ENCODE measurements at regions not wholly inside any gene's neighbourhood (a gene's known extent, or its start where the extent isn't known, plus 50 kb on each side); places are given as distances from the start of the nearest gene placed in this dataset.

DNA sequence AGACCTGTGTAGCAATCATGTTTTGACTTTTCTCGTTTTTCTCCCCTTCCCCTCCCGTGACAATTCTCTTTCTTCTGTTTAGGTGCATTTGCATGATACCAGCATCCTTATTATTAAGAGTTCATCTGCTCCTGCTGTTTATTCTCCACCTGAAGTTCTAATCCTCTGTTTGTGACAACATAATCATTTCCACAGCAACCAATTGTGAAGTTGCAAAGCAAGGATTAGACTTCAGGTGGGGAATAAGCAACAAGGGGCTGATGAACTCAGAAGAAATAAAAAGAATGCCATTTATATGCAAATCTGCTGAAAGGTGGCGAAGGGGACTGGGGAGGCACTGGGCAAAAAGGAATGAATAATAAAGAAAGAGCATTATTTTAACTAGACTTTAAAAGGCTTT is 124.8 kb upstream of the LINC00305 start:
- no peak overlapping the region for H3K27ac ChIP-seq (replicated peaks; ENCODE audit: low read length)
- H2BK120ac ChIP-seq (ENCODE audit: low read depth, low read length): no peak overlapping the region
- no peak overlapping the region for H3K9ac ChIP-seq (ENCODE audit: low read depth, low read length, poor library complexity)
- H2BK12ac ChIP-seq (ENCODE audit: low read length): no peak overlapping the region
- H3K4me3 ChIP-seq (ENCODE audit: low read length in 2 of 2): no peak overlapping the region
- no peak overlapping the region for H2AFZ ChIP-seq (ENCODE audit: low read length)
- H3K18ac ChIP-seq (ENCODE audit: low read length): no peak overlapping the region
- H2AK5ac ChIP-seq (ENCODE audit: low read depth, low read length): no peak overlapping the region
- H3K79me1 ChIP-seq (ENCODE audit: low read depth, low read length): no peaks in the 10 kb centered on the region
- H3K4ac ChIP-seq (ENCODE audit: low read length): no peak overlapping the region
- H4K8ac ChIP-seq (ENCODE audit: low read depth, low read length): no peak overlapping the region
- peaks cover 0 to 2% of the 10 kb centered on the region in 2 donors for H3K36me3 ChIP-seq (replicated peaks in 1 of 2; ENCODE audit: control insufficient read depth in 2 of 2, insufficient read depth in 2 of 2, low read length in 2 of 2)
- H3K23ac ChIP-seq (ENCODE audit: low read depth, low read length, poor library complexity): no peak overlapping the region
- no peak overlapping the region for H2BK5ac ChIP-seq (ENCODE audit: low read length)
- H3K9me3 ChIP-seq (replicated peaks in 1 of 2; ENCODE audit: control insufficient read depth in 2 of 2, insufficient read depth in 1 of 2, low read depth in 1 of 2, low read length in 2 of 2): peaks cover 0 to 5% of the 10 kb centered on the region in 2 donors
- DNase-seq (ENCODE audit: low spot score): peak; percentile 12
- H3K4me1 ChIP-seq (ENCODE audit: control insufficient read depth in 2 of 2, insufficient read depth in 1 of 2, low read depth in 1 of 2, low read length in 2 of 2): peaks cover 9 to 13% of the 10 kb centered on the region in 2 donors
- H3K14ac ChIP-seq (ENCODE audit: low read length): no peak overlapping the region
- no peaks in the 10 kb centered on the region for H3K27me3 ChIP-seq (ENCODE audit: control insufficient read depth in 3 of 3, insufficient read depth in 3 of 3, low read depth in 1 of 3, low read length in 3 of 3)
- no peak overlapping the region for H4K91ac ChIP-seq (ENCODE audit: low read depth, low read length, poor library complexity)
- no peak overlapping the region for H2BK15ac ChIP-seq (ENCODE audit: low read length)
- WGBS, 2 donors (ENCODE audit: extremely low coverage in 2 of 2, insufficient read length in 2 of 2, insufficient replicate concordance in 1 of 2): no CpG with 5 or more reads among the region's 3 CpGs
- H3K4me2 ChIP-seq (ENCODE audit: insufficient read depth, low read length, poor library complexity, severe bottlenecking): no peak overlapping the region

DNA sequence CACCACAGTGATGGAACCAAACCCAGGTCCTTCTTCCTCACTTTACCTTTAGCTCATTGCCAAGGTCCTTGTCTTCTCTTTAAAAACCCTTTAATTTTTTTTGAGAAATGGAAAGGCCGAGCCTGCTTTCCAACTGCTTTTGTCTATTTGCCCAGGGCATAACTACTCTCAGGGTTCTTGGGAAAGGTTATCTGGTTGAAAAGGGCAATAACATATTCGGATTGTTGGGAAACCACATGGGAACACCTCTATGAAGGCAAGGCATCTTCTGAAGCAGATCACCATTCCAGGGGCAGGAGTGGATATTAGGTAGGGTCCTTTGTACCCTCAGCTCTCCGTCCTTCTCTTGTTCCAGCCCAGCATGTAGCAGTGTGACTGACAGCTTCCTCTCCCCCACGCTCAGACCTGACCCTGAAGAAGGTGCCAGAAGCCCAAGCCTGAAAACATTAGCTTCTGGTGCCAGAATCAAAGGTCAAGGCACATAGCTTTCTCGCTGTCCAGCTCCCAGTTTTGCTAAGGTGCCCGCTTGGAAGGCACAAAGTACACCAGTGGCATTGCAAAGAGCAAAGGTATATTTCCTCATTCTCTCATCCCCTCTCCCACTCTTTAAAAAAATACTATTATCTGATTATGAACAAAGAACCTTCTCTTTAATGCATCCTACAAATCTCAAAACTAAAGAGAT is 123.2 kb upstream of the LINC00305 start:
- no peak for DNase-seq (ENCODE audit: low spot score)
- Histone ChIP-seq H4K91ac (ENCODE audit: low read depth, low read length, poor library complexity) (no peak overlapping the region), H3K4me1 (ENCODE audit: control insufficient read depth in 2 of 2, insufficient read depth in 1 of 2, low read depth in 1 of 2, low read length in 2 of 2) (peaks cover 9 to 13% of the 10 kb centered on the region in 2 donors), H2AK5ac (ENCODE audit: low read depth, low read length) (no peak overlapping the region), H3K27me3 (ENCODE audit: control insufficient read depth in 3 of 3, insufficient read depth in 3 of 3, low read depth in 1 of 3, low read length in 3 of 3) (no peaks in the 10 kb centered on the region), H3K18ac (ENCODE audit: low read length) (no peak overlapping the region), H3K4me2 (ENCODE audit: insufficient read depth, low read length, poor library complexity, severe bottlenecking) (no peak overlapping the region), H3K27ac (replicated peaks; ENCODE audit: low read length) (no peak overlapping the region), H2BK12ac (ENCODE audit: low read length) (no peak overlapping the region), H2BK5ac (ENCODE audit: low read length) (no peak overlapping the region), H3K4ac (ENCODE audit: low read length) (no peak overlapping the region), H3K36me3 (replicated peaks in 1 of 2; ENCODE audit: control insufficient read depth in 2 of 2, insufficient read depth in 2 of 2, low read length in 2 of 2) (no peaks in the 10 kb centered on the region), H2BK15ac (ENCODE audit: low read length) (no peak overlapping the region), H3K79me1 (ENCODE audit: low read depth, low read length) (no peaks in the 10 kb centered on the region), H2AFZ (ENCODE audit: low read length) (no peak overlapping the region), H3K9me3 (replicated peaks in 1 of 2; ENCODE audit: control insufficient read depth in 2 of 2, insufficient read depth in 1 of 2, low read depth in 1 of 2, low read length in 2 of 2) (peaks cover 0 to 1% of the 10 kb centered on the region in 2 donors), H3K23ac (ENCODE audit: low read depth, low read length, poor library complexity) (no peak overlapping the region), H2BK120ac (ENCODE audit: low read depth, low read length) (no peak overlapping the region), H3K9ac (ENCODE audit: low read depth, low read length, poor library complexity) (no peak overlapping the region), H4K8ac (ENCODE audit: low read depth, low read length) (no peak overlapping the region), H3K4me3 (ENCODE audit: low read length in 2 of 2) (no peak overlapping the region), H3K14ac (ENCODE audit: low read length) (no peak overlapping the region)
- no CpG with 5 or more reads among the region's 6 CpGs for WGBS, 2 donors (ENCODE audit: extremely low coverage in 2 of 2, insufficient read length in 2 of 2, insufficient replicate concordance in 1 of 2)

DNA sequence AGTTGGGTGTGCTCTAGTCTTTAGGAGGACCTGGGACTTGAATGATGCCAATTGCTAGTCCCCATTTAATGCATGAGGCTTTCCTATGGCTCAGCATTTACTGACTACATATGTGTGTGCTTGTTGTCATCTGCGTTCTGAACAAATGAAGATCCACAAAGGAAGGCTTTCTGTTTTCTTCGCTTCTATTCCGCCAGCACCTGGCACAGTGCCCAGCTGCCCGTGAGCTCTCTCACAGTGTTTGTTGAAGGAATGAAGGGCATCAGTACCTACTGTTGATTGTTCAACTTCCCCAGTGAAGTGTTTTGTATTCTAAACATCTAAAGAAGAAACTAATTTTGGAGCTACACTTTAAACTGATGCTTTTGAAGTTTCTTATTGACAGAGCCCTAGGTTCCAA is 122.4 kb upstream of the LINC00305 start:
- Histone ChIP-seq H3K4me2 (ENCODE audit: insufficient read depth, low read length, poor library complexity, severe bottlenecking) (no peak overlapping the region), H3K9ac (ENCODE audit: low read depth, low read length, poor library complexity) (no peak overlapping the region), H3K9me3 (replicated peaks in 1 of 2; ENCODE audit: control insufficient read depth in 2 of 2, insufficient read depth in 1 of 2, low read depth in 1 of 2, low read length in 2 of 2) (no peaks in the 10 kb centered on the region), H2BK120ac (ENCODE audit: low read depth, low read length) (no peak overlapping the region), H2BK5ac (ENCODE audit: low read length) (no peak overlapping the region), H3K4me1 (ENCODE audit: control insufficient read depth in 2 of 2, insufficient read depth in 1 of 2, low read depth in 1 of 2, low read length in 2 of 2) (peaks cover 9 to 13% of the 10 kb centered on the region in 2 donors), H3K4me3 (ENCODE audit: low read length in 2 of 2) (no peak overlapping the region), H2AK5ac (ENCODE audit: low read depth, low read length) (no peak overlapping the region), H3K27me3 (ENCODE audit: control insufficient read depth in 3 of 3, insufficient read depth in 3 of 3, low read depth in 1 of 3, low read length in 3 of 3) (no peaks in the 10 kb centered on the region), H3K36me3 (replicated peaks in 1 of 2; ENCODE audit: control insufficient read depth in 2 of 2, insufficient read depth in 2 of 2, low read length in 2 of 2) (no peaks in the 10 kb centered on the region), H2AFZ (ENCODE audit: low read length) (no peak overlapping the region), H3K4ac (ENCODE audit: low read length) (no peak overlapping the region), H2BK12ac (ENCODE audit: low read length) (no peak overlapping the region), H4K8ac (ENCODE audit: low read depth, low read length) (no peak overlapping the region), H3K14ac (ENCODE audit: low read length) (no peak overlapping the region), H3K27ac (replicated peaks; ENCODE audit: low read length) (no peak overlapping the region), H4K91ac (ENCODE audit: low read depth, low read length, poor library complexity) (no peak overlapping the region), H3K79me1 (ENCODE audit: low read depth, low read length) (no peaks in the 10 kb centered on the region), H3K18ac (ENCODE audit: low read length) (no peak overlapping the region), H2BK15ac (ENCODE audit: low read length) (no peak overlapping the region), H3K23ac (ENCODE audit: low read depth, low read length, poor library complexity) (no peak overlapping the region)
- no CpG with 5 or more reads among the region's 4 CpGs for WGBS, 2 donors (ENCODE audit: extremely low coverage in 2 of 2, insufficient read length in 2 of 2, insufficient replicate concordance in 1 of 2)
- no peak for DNase-seq (ENCODE audit: low spot score)

DNA sequence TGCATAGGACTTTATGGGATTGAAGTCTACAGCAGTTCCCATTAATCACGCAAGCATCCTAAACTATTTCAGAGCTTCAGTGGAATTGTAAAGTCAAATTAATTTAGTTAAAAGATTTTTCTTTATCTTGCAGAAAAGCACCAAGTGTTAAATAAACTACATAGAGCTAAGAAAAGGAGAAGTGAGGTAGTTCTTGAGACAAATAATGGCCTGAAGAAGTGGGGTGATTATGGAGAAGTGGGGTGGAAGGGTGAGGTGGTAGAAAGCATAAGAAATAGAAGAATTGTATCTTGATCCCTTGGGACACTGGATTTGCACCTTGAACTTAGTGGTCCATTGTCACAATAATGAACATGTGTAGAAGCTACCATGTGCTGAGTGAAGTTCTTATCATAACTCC is 121.7 kb upstream of the LINC00305 start:
- H2BK120ac ChIP-seq (ENCODE audit: low read depth, low read length): no peak overlapping the region
- H3K27ac ChIP-seq (replicated peaks; ENCODE audit: low read length): no peak overlapping the region
- peaks cover 9 to 13% of the 10 kb centered on the region in 2 donors for H3K4me1 ChIP-seq (ENCODE audit: control insufficient read depth in 2 of 2, insufficient read depth in 1 of 2, low read depth in 1 of 2, low read length in 2 of 2)
- H3K36me3 ChIP-seq (replicated peaks in 1 of 2; ENCODE audit: control insufficient read depth in 2 of 2, insufficient read depth in 2 of 2, low read length in 2 of 2): no peaks in the 10 kb centered on the region
- no peak for DNase-seq (ENCODE audit: low spot score)
- no peak overlapping the region for H3K18ac ChIP-seq (ENCODE audit: low read length)
- H3K79me1 ChIP-seq (ENCODE audit: low read depth, low read length): no peaks in the 10 kb centered on the region
- no peak overlapping the region for H2AK5ac ChIP-seq (ENCODE audit: low read depth, low read length)
- no peak overlapping the region for H2AFZ ChIP-seq (ENCODE audit: low read length)
- H3K23ac ChIP-seq (ENCODE audit: low read depth, low read length, poor library complexity): no peak overlapping the region
- WGBS, 2 donors (ENCODE audit: extremely low coverage in 2 of 2, insufficient read length in 2 of 2, insufficient replicate concordance in 1 of 2): no CpG with 5 or more reads among the region's 1 CpG
- H3K4me3 ChIP-seq (ENCODE audit: low read length in 2 of 2): no peak overlapping the region
- H3K4ac ChIP-seq (ENCODE audit: low read length): no peak overlapping the region
- no peak overlapping the region for H3K4me2 ChIP-seq (ENCODE audit: insufficient read depth, low read length, poor library complexity, severe bottlenecking)
- no peak overlapping the region for H4K8ac ChIP-seq (ENCODE audit: low read depth, low read length)
- H4K91ac ChIP-seq (ENCODE audit: low read depth, low read length, poor library complexity): no peak overlapping the region
- H2BK12ac ChIP-seq (ENCODE audit: low read length): no peak overlapping the region
- no peak overlapping the region for H2BK5ac ChIP-seq (ENCODE audit: low read length)
- no peak overlapping the region for H2BK15ac ChIP-seq (ENCODE audit: low read length)
- no peaks in the 10 kb centered on the region for H3K27me3 ChIP-seq (ENCODE audit: control insufficient read depth in 3 of 3, insufficient read depth in 3 of 3, low read depth in 1 of 3, low read length in 3 of 3)
- H3K14ac ChIP-seq (ENCODE audit: low read length): no peak overlapping the region
- H3K9ac ChIP-seq (ENCODE audit: low read depth, low read length, poor library complexity): no peak overlapping the region
- H3K9me3 ChIP-seq (replicated peaks in 1 of 2; ENCODE audit: control insufficient read depth in 2 of 2, insufficient read depth in 1 of 2, low read depth in 1 of 2, low read length in 2 of 2): no peaks in the 10 kb centered on the region
